CD1c-positive myeloid dendritic cell (primary cell): ENCODE measurements at regions not wholly inside any gene's neighbourhood (a gene's known extent, or its start where the extent isn't known, plus 50 kb on each side); places are given as distances from the start of the nearest gene placed in this dataset.

Experiments
- DNase-seq: peaks from one replicate; pipeline ENCODE4 v3.0.0-alpha.2; 2016; ENCODE audit errors: extremely low spot score

- no peak for DNase-seq
These were observed 238.1 kb upstream of the TENM4 start for GRCh38 chr11:79678780-79679452.

- DNase-seq = no peak
These were observed 235.6 kb upstream of the TENM4 start for GRCh38 chr11:79676396-79676795.

GRCh38 chr11:79675081-79675480, 234.3 kb upstream of the TENM4 start:
- no peak for DNase-seq

GRCh38 chr11:79672786-79673185, 232.0 kb upstream of the TENM4 start:
- DNase-seq = no peak

- DNase-seq = no peak
These were observed 230.6 kb upstream of the TENM4 start for GRCh38 chr11:79671401-79671800.

GRCh38 chr11:79670882-79671281, 230.1 kb upstream of the TENM4 start:
- no peak for DNase-seq

GRCh38 chr11:79668575-79668974, 227.7 kb upstream of the TENM4 start:
- no peak for DNase-seq

- no peak for DNase-seq
These were observed 226.6 kb upstream of the TENM4 start for GRCh38 chr11:79667380-79667779.

GRCh38 chr11:79663017-79663416, 222.2 kb upstream of the TENM4 start:
- no peak for DNase-seq

GRCh38 chr11:79661373-79661772, 220.5 kb upstream of the TENM4 start:
- DNase-seq = no peak

- DNase-seq = no peak
These were observed 208.1 kb upstream of the TENM4 start for GRCh38 chr11:79648766-79649520.

- DNase-seq = no peak
These were observed 196.4 kb upstream of the TENM4 start for GRCh38 chr11:79637219-79637618.

- no peak for DNase-seq
These were observed 194.1 kb upstream of the TENM4 start for GRCh38 chr11:79634905-79635304.

- DNase-seq = no peak
These were observed 186.5 kb upstream of the TENM4 start for GRCh38 chr11:79627281-79627680.

- no peak for DNase-seq
These were observed 185.6 kb upstream of the TENM4 start for GRCh38 chr11:79626135-79627075.

GRCh38 chr11:79623375-79623774, 182.5 kb upstream of the TENM4 start:
- DNase-seq = no peak

- no peak for DNase-seq
These were observed 176.7 kb upstream of the TENM4 start for GRCh38 chr11:79617561-79617960.

- DNase-seq = no peak
These were observed 175.6 kb upstream of the TENM4 start for GRCh38 chr11:79616392-79616851.

- DNase-seq = no peak
These were observed 174.6 kb upstream of the TENM4 start for GRCh38 chr11:79615425-79615824.

GRCh38 chr11:79610678-79611077, 169.8 kb upstream of the TENM4 start:
- DNase-seq = no peak

GRCh38 chr11:79610139-79610538, 169.3 kb upstream of the TENM4 start:
- no peak for DNase-seq

GRCh38 chr11:79609511-79609910, 168.7 kb upstream of the TENM4 start:
- DNase-seq = no peak
